CD14-positive monocyte (primary cell): ENCODE measurements at regions not wholly inside any gene's neighbourhood (a gene's known extent, or its start where the extent isn't known, plus 50 kb on each side); places are given as distances from the start of the nearest gene placed in this dataset.

ENCODE experiments used
- DNase-seq, 3 donors: peaks; one replicate each; pipeline ENCODE4 v3.0.0-alpha.2; 2011 to 2022
- H2AFZ ChIP-seq: 2 replicates; pipeline ENCODE4 v1.6.0; 2012; ENCODE audit warnings: mild to moderate bottlenecking, low read depth, low read length, inconsistent platforms; ENCODE audit not compliant: insufficient read depth, poor library complexity, severe bottlenecking
- H3K27ac ChIP-seq, 2 donors: 1 replicate in 1 of 2; 2 replicates in 1 of 2; pipeline ENCODE4 v1.5.1; 2012 to 2013; ENCODE audit warnings: low read length in 2 of 2, control low read depth in 1 of 2, inconsistent platforms in 1 of 2, low read depth in 1 of 2, mild to moderate bottlenecking in 1 of 2
- H3K27me3 ChIP-seq, 2 donors: one replicate each; pipeline versions ENCODE4 v1.6.0 to v1.6.1; 2011 to 2013; ENCODE audit warnings: low read length in 2 of 2; ENCODE audit not compliant: control insufficient read depth in 2 of 2, insufficient read depth in 2 of 2
- H3K36me3 ChIP-seq, 2 donors: replicated peaks in 1 of 2; 1 replicate in 1 of 2; 2 replicates in 1 of 2; pipeline versions ENCODE4 v1.5.1 to v1.6.1; 2012 to 2013; ENCODE audit warnings: low read length in 2 of 2, control low read depth in 1 of 2, inconsistent platforms in 1 of 2, mild to moderate bottlenecking in 1 of 2; ENCODE audit not compliant: insufficient read depth in 2 of 2, control insufficient read depth in 1 of 2
- H3K4me1 ChIP-seq, 2 donors: 1 replicate in 1 of 2; 2 replicates in 1 of 2; pipeline versions ENCODE4 v1.5.1 to v1.6.1; 2012 to 2013; ENCODE audit warnings: low read length in 2 of 2, control low read depth in 1 of 2, inconsistent platforms in 1 of 2, mild to moderate bottlenecking in 1 of 2, moderate library complexity in 1 of 2; ENCODE audit not compliant: insufficient read depth in 2 of 2, control insufficient read depth in 1 of 2
- H3K4me2 ChIP-seq: replicated peaks from 2 replicates; pipeline ENCODE3; 2012; ENCODE audit warnings: low read length, moderate library complexity, mild to moderate bottlenecking; ENCODE audit not compliant: poor library complexity, severe bottlenecking; ENCODE audit errors: extremely low read depth
- H3K4me3 ChIP-seq, 3 experiments: fragments of 200-600 bp in 1 of 3; sonication (generic) in 1 of 3; replicated peaks in 1 of 3; 1 replicate in 2 of 3; 2 replicates in 1 of 3; pipeline ENCODE4 v1.5.1; 2011 to 2013; ENCODE audit warnings: low read length in 3 of 3, mild to moderate bottlenecking in 3 of 3, control low read depth in 2 of 3, low read depth in 2 of 3, inconsistent platforms in 1 of 3, moderate library complexity in 1 of 3
- H3K79me2 ChIP-seq: 2 replicates; pipeline ENCODE4 v1.6.0; 2012; ENCODE audit warnings: mild to moderate bottlenecking, control low read depth, inconsistent platforms, low read length, moderate library complexity; ENCODE audit not compliant: insufficient read depth
- H3K9ac ChIP-seq: 2 replicates; pipeline ENCODE4 v1.6.0; 2017; ENCODE audit warnings: low read length, mild to moderate bottlenecking; ENCODE audit not compliant: insufficient read depth, poor library complexity, severe bottlenecking
- H3K9me3 ChIP-seq, 2 donors: replicated peaks in 1 of 2; 1 replicate in 1 of 2; 2 replicates in 1 of 2; pipeline versions ENCODE4 v1.5.1 to v1.6.1; 2012 to 2013; ENCODE audit warnings: low read length in 2 of 2, control low read depth in 1 of 2; ENCODE audit not compliant: control insufficient read depth in 1 of 2, insufficient read depth in 1 of 2
- H4K20me1 ChIP-seq: 2 replicates; pipeline ENCODE4 v1.6.0; 2012; ENCODE audit warnings: mild to moderate bottlenecking, low read length, control low read depth, moderate library complexity; ENCODE audit not compliant: insufficient read depth
- H3K27ac Mint-ChIP-seq, 7 donors: one replicate each; pipeline ENCODE4 v1.8.0; 2020; ENCODE audit warnings: mild to moderate bottlenecking in 7 of 7, mixed read lengths in 7 of 7, moderate library complexity in 6 of 7, inconsistent platforms in 2 of 7
- H3K27me3 Mint-ChIP-seq, 3 donors: one replicate each; pipeline ENCODE4 v1.8.0; 2021 to 2022; ENCODE audit warnings: low read depth in 3 of 3, mild to moderate bottlenecking in 3 of 3, mixed read lengths in 3 of 3, moderate library complexity in 3 of 3, inconsistent platforms in 1 of 3
- H3K36me3 Mint-ChIP-seq, 2 donors: one replicate each; pipeline ENCODE4 v1.8.0; 2020; ENCODE audit warnings: mixed read lengths in 2 of 2, inconsistent platforms in 1 of 2, mild to moderate bottlenecking in 1 of 2
- H3K4me1 Mint-ChIP-seq: one replicate; pipeline ENCODE4 v1.8.0; 2020; ENCODE audit warnings: mild to moderate bottlenecking, mixed read lengths
- H3K4me3 Mint-ChIP-seq, 2 donors: one replicate each; pipeline ENCODE4 v1.8.0; 2020; ENCODE audit warnings: mild to moderate bottlenecking in 2 of 2, mixed read lengths in 2 of 2, moderate library complexity in 1 of 2
- H3K9me3 Mint-ChIP-seq, 7 donors: one replicate each; pipeline ENCODE4 v1.8.0; 2020 to 2022; ENCODE audit warnings: mixed read lengths in 7 of 7, mild to moderate bottlenecking in 6 of 7, moderate library complexity in 6 of 7, inconsistent platforms in 2 of 7
- CTCF ChIP-seq: fragments of 200-600 bp; IDR thresholded peaks from one replicate; pipeline ENCODE4 v1.8.0; 2022; ENCODE audit warnings: antibody characterized with exemption, mild to moderate bottlenecking
- WGBS: methylation state at CpG from one replicate; pipeline ENCODE4 v1.1.5; 2013; ENCODE audit warnings: missing lambda C conversion rate; ENCODE audit not compliant: insufficient coverage; 5-methylcytosine and 5-hydroxymethylcytosine counted together
- intact Hi-C, 2 donors: fragments of 100-400 bp; cut with micrococcal nuclease; formaldehyde crosslinking; loops; one replicate each; pipeline versions ENCODE4 v1.15.0 to v1.15.1; 2023

GRCh38 chr3:139103484-139103883, 58.8 kb upstream of the PRR23C start:
- WGBS, result no CpG with 5 or more reads among the region's 4 CpGs
- peaks cover 4 to 6% (median 6%) of the 10 kb centered on the region in 3 donors for H3K27me3 Mint-ChIP-seq
- no peak overlapping the region for H3K4me3 Mint-ChIP-seq

GRCh38 chr3:139104062-139104461, 59.4 kb upstream of the PRR23C start:
- Histone ChIP-seq H3K9me3 (no peaks in the 10 kb centered on the region), H3K79me2 (no peaks in the 10 kb centered on the region), H3K27ac (no peak overlapping the region), H3K4me2 (no peak overlapping the region), H3K9ac (no peak overlapping the region), H3K36me3 (no peaks in the 10 kb centered on the region), H3K27me3 (no peaks in the 10 kb centered on the region), H2AFZ (no peak overlapping the region), H3K4me3 (no peak overlapping the region), H4K20me1 (no peaks in the 10 kb centered on the region), H3K4me1 (no peaks in the 10 kb centered on the region)
- H3K27me3 Mint-ChIP-seq, result peaks cover 4 to 6% (median 6%) of the 10 kb centered on the region in 3 donors
- intact Hi-C loops, result no loop called here
- no peak overlapping the region for H3K27ac Mint-ChIP-seq
- DNase-seq, result no peak
- 70% methylated on average over 5 of the region's 5 CpGs for WGBS
- no peaks in the 10 kb centered on the region for H3K4me1 Mint-ChIP-seq
- no peak overlapping the region for H3K4me3 Mint-ChIP-seq
- H3K36me3 Mint-ChIP-seq, result no peaks in the 10 kb centered on the region
- no peak for TF ChIP-seq CTCF
- H3K9me3 Mint-ChIP-seq, result peaks cover 0 to 1% (median 0%) of the 10 kb centered on the region in 7 donors

More at GRCh38 chr3:139103484-139103883, 58.8 kb upstream of the PRR23C start:
- Mint-ChIP-seq H3K4me1 (no peaks in the 10 kb centered on the region), H3K27ac (no peak overlapping the region), H3K9me3 (peaks cover 0 to 1% (median 0%) of the 10 kb centered on the region in 7 donors), H3K36me3 (no peaks in the 10 kb centered on the region)
- H4K20me1 ChIP-seq, result no peaks in the 10 kb centered on the region
- no peak overlapping the region for H3K9ac ChIP-seq
- H3K36me3 ChIP-seq, result no peaks in the 10 kb centered on the region
- no peak overlapping the region for H3K4me3 ChIP-seq
- no peaks in the 10 kb centered on the region for H3K27me3 ChIP-seq
- intact Hi-C loops, result no loop called here
- no peaks in the 10 kb centered on the region for H3K9me3 ChIP-seq
- no peak overlapping the region for H3K27ac ChIP-seq
- no peaks in the 10 kb centered on the region for H3K4me1 ChIP-seq
- no peak for DNase-seq
- TF ChIP-seq CTCF, result no peak
- no peak overlapping the region for H3K4me2 ChIP-seq
- H3K79me2 ChIP-seq, result no peaks in the 10 kb centered on the region
- H2AFZ ChIP-seq, result no peak overlapping the region
